ENCODE measurements at regions not wholly inside any gene's neighbourhood (a gene's known extent, or its start where the extent isn't known, plus 50 kb on each side); places are given as distances from the start of the nearest gene placed in this dataset.

- no peak for DNase-seq
Observed at GRCh38 chr9:103802068-103802467, 292.0 kb upstream of the SMC2 start.

- no peak for DNase-seq
Observed at GRCh38 chr9:103803245-103803644, 290.9 kb upstream of the SMC2 start.

GRCh38 chr9:103804077-103804735 is 289.9 kb upstream of the SMC2 start:
- no peak for DNase-seq

GRCh38 chr9:103809745-103810144 is 284.4 kb upstream of the SMC2 start:
- DNase-seq: no peak

- DNase-seq: no peak
Observed at GRCh38 chr9:103811462-103811861, 282.6 kb upstream of the SMC2 start.

- no peak for DNase-seq
Observed at GRCh38 chr9:103816146-103816545, 278.0 kb upstream of the SMC2 start.

- DNase-seq: no peak
Observed at GRCh38 chr9:103819936-103820335, 274.2 kb upstream of the SMC2 start.

- DNase-seq: no peak
Observed at GRCh38 chr9:103821115-103821514, 273.0 kb upstream of the SMC2 start.

- no peak for DNase-seq
Observed at GRCh38 chr9:103837940-103838339, 256.2 kb upstream of the SMC2 start.

- DNase-seq: no peak
Observed at GRCh38 chr9:103839197-103839596, 254.9 kb upstream of the SMC2 start.

GRCh38 chr9:103867886-103868285 is 226.2 kb upstream of the SMC2 start:
- DNase-seq: no peak

- DNase-seq: no peak
Observed at GRCh38 chr9:103872811-103873210, 221.3 kb upstream of the SMC2 start.

GRCh38 chr9:103881419-103881818 is 212.7 kb upstream of the SMC2 start:
- DNase-seq: no peak

GRCh38 chr9:103889989-103890388 is 204.1 kb upstream of the SMC2 start:
- no peak for DNase-seq

- DNase-seq: no peak
Observed at GRCh38 chr9:103894184-103894583, 199.9 kb upstream of the SMC2 start.

- DNase-seq: no peak
Observed at GRCh38 chr9:103898550-103898949, 195.6 kb upstream of the SMC2 start.

- DNase-seq: no peak
Observed at GRCh38 chr9:103899866-103900265, 194.2 kb upstream of the SMC2 start.

GRCh38 chr9:103900466-103900865 is 193.6 kb upstream of the SMC2 start:
- DNase-seq: no peak

GRCh38 chr9:103902263-103902662 is 191.8 kb upstream of the SMC2 start:
- DNase-seq: no peak

- no peak for DNase-seq
Observed at GRCh38 chr9:103904242-103904641, 189.9 kb upstream of the SMC2 start.

GRCh38 chr9:103913899-103914298 is 180.2 kb upstream of the SMC2 start:
- no peak for DNase-seq

GRCh38 chr9:103919605-103920209 is 174.4 kb upstream of the SMC2 start:
- DNase-seq: no peak

GRCh38 chr9:103928442-103928841 is 165.7 kb upstream of the SMC2 start:
- DNase-seq: no peak

GRCh38 chr9:103941104-103941503 is 153.0 kb upstream of the SMC2 start:
- DNase-seq: no peak

GRCh38 chr9:103942200-103942599 is 151.9 kb upstream of the SMC2 start:
- DNase-seq: no peak

Measured in T1000 (cell line).